Naive thymus-derived CD4-positive, alpha-beta T cell (primary cell): ENCODE measurements at regions not wholly inside any gene's neighbourhood (a gene's known extent, or its start where the extent isn't known, plus 50 kb on each side); places are given as distances from the start of the nearest gene placed in this dataset.

Experiments
- ATAC-seq: fragments of 150-1000 bp; cut with Tn5 transposase; 2 replicates; pipeline ENCODE4 v1.10.0; 2021; ENCODE audit warnings: mild to moderate bottlenecking, moderate library complexity
- CTCF ChIA-PET: fragments of 350-600 bp; sonication (Branson Sonifier 250); formaldehyde crosslinking; loops from one replicate; lab custom pipeline; 2021; ENCODE audit warnings: antibody characterized with exemption; lab: Charles Lee
- POLR2A ChIA-PET: fragments of 350-600 bp; sonication (Branson Sonifier 250); formaldehyde crosslinking; loops from one replicate; lab custom pipeline; 2021; ENCODE audit warnings: antibody characterized with exemption, inconsistent platforms; lab: Charles Lee
- DNase-seq, 9 donors: peaks; one replicate each; pipeline versions ENCODE4 v3.0.0 to v3.0.0-alpha.2; 2020 to 2022; ENCODE audit warnings: mixed read lengths in 1 of 9
- H3K27ac ChIP-seq: one replicate; pipeline ENCODE4 v1.7.0; 2013; ENCODE audit warnings: mild to moderate bottlenecking, low read depth, low read length, moderate library complexity
- H3K27me3 ChIP-seq, 2 donors: one replicate each; pipeline ENCODE4 v1.7.0; 2013; ENCODE audit warnings: low read length in 2 of 2, mild to moderate bottlenecking in 2 of 2, moderate library complexity in 2 of 2; ENCODE audit not compliant: control insufficient read depth in 2 of 2, insufficient read depth in 2 of 2
- H3K36me3 ChIP-seq, 3 experiments: 1 replicate in 2 of 3; 2 replicates in 1 of 3; pipeline ENCODE4 v1.7.0; 2013; ENCODE audit warnings: low read length in 3 of 3, mild to moderate bottlenecking in 3 of 3, moderate library complexity in 1 of 3; ENCODE audit not compliant: insufficient read depth in 3 of 3, control insufficient read depth in 2 of 3
- H3K4me1 ChIP-seq, 2 donors: one replicate each; pipeline ENCODE4 v1.7.0; 2013; ENCODE audit warnings: low read length in 2 of 2, mild to moderate bottlenecking in 2 of 2, moderate library complexity in 1 of 2; ENCODE audit not compliant: control insufficient read depth in 2 of 2, insufficient read depth in 2 of 2
- H3K4me3 ChIP-seq: 2 replicates; pipeline ENCODE4 v1.7.0; 2013; ENCODE audit warnings: mild to moderate bottlenecking, low read length
- H3K9me3 ChIP-seq, 3 experiments: 1 replicate in 2 of 3; 2 replicates in 1 of 3; pipeline ENCODE4 v1.7.0; 2013; ENCODE audit warnings: low read length in 3 of 3; ENCODE audit not compliant: control insufficient read depth in 2 of 3
- H3K27ac Mint-ChIP-seq, 9 donors: one replicate each; pipeline ENCODE4 v1.8.0; 2020 to 2022; ENCODE audit warnings: mixed read lengths in 9 of 9, mild to moderate bottlenecking in 8 of 9, moderate library complexity in 5 of 9, inconsistent platforms in 2 of 9
- H3K27me3 Mint-ChIP-seq, 5 donors: one replicate each; pipeline ENCODE4 v1.8.0; 2021 to 2022; ENCODE audit warnings: mixed read lengths in 5 of 5, mild to moderate bottlenecking in 1 of 5
- H3K36me3 Mint-ChIP-seq, 5 donors: one replicate each; pipeline ENCODE4 v1.8.0; 2020 to 2022; ENCODE audit warnings: mixed read lengths in 5 of 5, mild to moderate bottlenecking in 3 of 5, inconsistent platforms in 1 of 5
- H3K4me1 Mint-ChIP-seq, 7 donors: one replicate each; pipeline ENCODE4 v1.8.0; 2020 to 2022; ENCODE audit warnings: mixed read lengths in 7 of 7, mild to moderate bottlenecking in 3 of 7, inconsistent platforms in 1 of 7
- H3K4me3 Mint-ChIP-seq, 10 donors: one replicate each; pipeline ENCODE4 v1.8.0; 2020 to 2022; ENCODE audit warnings: mild to moderate bottlenecking in 10 of 10, mixed read lengths in 10 of 10, moderate library complexity in 6 of 10, inconsistent platforms in 2 of 10
- H3K9me3 Mint-ChIP-seq, 11 donors: one replicate each; pipeline ENCODE4 v1.8.0; 2020 to 2022; ENCODE audit warnings: mixed read lengths in 11 of 11, mild to moderate bottlenecking in 4 of 11, inconsistent platforms in 1 of 11, moderate library complexity in 1 of 11
- intact Hi-C, 2 donors: fragments of 100-400 bp; cut with micrococcal nuclease; formaldehyde crosslinking; loops; one replicate each; pipeline ENCODE4 v1.15.1; 2023

- POLR2A ChIA-PET = no interaction called here
- CTCF ChIA-PET = no interaction called here
- H3K4me1 ChIP-seq = no peaks in the 10 kb centered on the region
- no peaks in the 10 kb centered on the region for H3K27me3 ChIP-seq
- no peak overlapping the region for H3K4me3 Mint-ChIP-seq
- no peaks in the 10 kb centered on the region for H3K9me3 ChIP-seq
- H3K27ac Mint-ChIP-seq = no peak overlapping the region
- no peak overlapping the region for H3K27ac ChIP-seq
- no peak for ATAC-seq
- no peak for DNase-seq
- H3K36me3 Mint-ChIP-seq = no peaks in the 10 kb centered on the region
- peaks cover 0 to 4% (median 0%) of the 10 kb centered on the region in 5 donors for H3K27me3 Mint-ChIP-seq
- H3K4me3 ChIP-seq = no peak overlapping the region
- H3K36me3 ChIP-seq = no peaks in the 10 kb centered on the region
- intact Hi-C loops = no loop called here
- peaks cover 0 to 10% (median 0%) of the 10 kb centered on the region in 11 donors for H3K9me3 Mint-ChIP-seq
- H3K4me1 Mint-ChIP-seq = no peaks in the 10 kb centered on the region
Measured at GRCh38 chr1:208910161-208910560, 666.0 kb upstream of the PLXNA2 start.

GRCh38 chr1:208917281-208917680 lies 666.2 kb upstream of the CAMK1G start:
- ATAC-seq = no peak
- no peak for DNase-seq
- H3K27ac ChIP-seq = no peak overlapping the region
- Mint-ChIP-seq H3K4me1 (no peaks in the 10 kb centered on the region), H3K4me3 (no peak overlapping the region), H3K9me3 (peaks cover 0 to 14% (median 4%) of the 10 kb centered on the region in 11 donors), H3K36me3 (no peaks in the 10 kb centered on the region), H3K27ac (no peak overlapping the region), H3K27me3 (peaks cover 0 to 5% (median 3%) of the 10 kb centered on the region in 5 donors)
- H3K36me3 ChIP-seq = no peaks in the 10 kb centered on the region
- intact Hi-C loops = no loop called here
- H3K4me1 ChIP-seq = no peaks in the 10 kb centered on the region
- H3K27me3 ChIP-seq = no peaks in the 10 kb centered on the region
- H3K9me3 ChIP-seq = no peaks in the 10 kb centered on the region
- ChIA-PET POLR2A (no interaction called here), CTCF (no interaction called here)
- H3K4me3 ChIP-seq = no peak overlapping the region

- Mint-ChIP-seq H3K27me3 (peaks cover 0 to 5% (median 3%) of the 10 kb centered on the region in 5 donors), H3K36me3 (no peaks in the 10 kb centered on the region), H3K4me1 (no peaks in the 10 kb centered on the region), H3K9me3 (peaks cover 0 to 15% (median 4%) of the 10 kb centered on the region in 11 donors), H3K27ac (no peak overlapping the region), H3K4me3 (no peak overlapping the region)
- no peaks in the 10 kb centered on the region for H3K4me1 ChIP-seq
- POLR2A ChIA-PET = no interaction called here
- no peak overlapping the region for H3K27ac ChIP-seq
- DNase-seq (no peak), ATAC-seq (no peak)
- CTCF ChIA-PET = no interaction called here
- H3K9me3 ChIP-seq = no peaks in the 10 kb centered on the region
- H3K4me3 ChIP-seq = no peak overlapping the region
- no peaks in the 10 kb centered on the region for H3K36me3 ChIP-seq
- no peaks in the 10 kb centered on the region for H3K27me3 ChIP-seq
- intact Hi-C loops = no loop called here
Measured at GRCh38 chr1:208917723-208918122, 665.8 kb upstream of the CAMK1G start.

- H3K27me3 Mint-ChIP-seq = peaks cover 0 to 5% (median 1%) of the 10 kb centered on the region in 5 donors
Measured at GRCh38 chr1:208918160-208918559, 665.4 kb upstream of the CAMK1G start.

GRCh38 chr1:208919371-208919770 lies 664.1 kb upstream of the CAMK1G start:
- CTCF ChIA-PET = no interaction called here
- H3K27ac Mint-ChIP-seq = no peak overlapping the region

More at GRCh38 chr1:208918160-208918559, 665.4 kb upstream of the CAMK1G start:
- Histone ChIP-seq H3K9me3 (no peaks in the 10 kb centered on the region), H3K4me3 (no peak overlapping the region), H3K27me3 (no peaks in the 10 kb centered on the region), H3K27ac (no peak overlapping the region), H3K36me3 (no peaks in the 10 kb centered on the region), H3K4me1 (no peaks in the 10 kb centered on the region)
- ATAC-seq = no peak
- DNase-seq = no peak
- POLR2A ChIA-PET = no interaction called here
- intact Hi-C loops = no loop called here
- CTCF ChIA-PET = no interaction called here
- Mint-ChIP-seq H3K27ac (no peak overlapping the region), H3K36me3 (no peaks in the 10 kb centered on the region), H3K4me1 (no peaks in the 10 kb centered on the region), H3K4me3 (no peak overlapping the region), H3K9me3 (peaks cover 0 to 15% (median 2%) of the 10 kb centered on the region in 11 donors)

GRCh38 chr1:208921259-208921658 lies 662.3 kb upstream of the CAMK1G start:
- Mint-ChIP-seq H3K4me3 (no peak overlapping the region), H3K9me3 (peaks cover 0 to 15% (median 0%) of the 10 kb centered on the region in 11 donors), H3K27ac (no peak overlapping the region), H3K27me3 (peaks cover 0 to 10% (median 5%) of the 10 kb centered on the region in 5 donors), H3K36me3 (no peaks in the 10 kb centered on the region), H3K4me1 (no peaks in the 10 kb centered on the region)
- ChIA-PET CTCF (no interaction called here), POLR2A (no interaction called here)
- Histone ChIP-seq H3K27me3 (no peaks in the 10 kb centered on the region), H3K36me3 (no peaks in the 10 kb centered on the region), H3K27ac (no peak overlapping the region), H3K9me3 (no peaks in the 10 kb centered on the region), H3K4me3 (no peak overlapping the region), H3K4me1 (no peaks in the 10 kb centered on the region)
- ATAC-seq (no peak), DNase-seq (no peak)
- intact Hi-C loops = no loop called here

More at GRCh38 chr1:208919371-208919770, 664.1 kb upstream of the CAMK1G start:
- POLR2A ChIA-PET = no interaction called here
- no peaks in the 10 kb centered on the region for H3K9me3 ChIP-seq
- no peaks in the 10 kb centered on the region for H3K4me1 ChIP-seq
- no peak overlapping the region for H3K4me3 ChIP-seq
- intact Hi-C loops = no loop called here
- Mint-ChIP-seq H3K4me3 (no peak overlapping the region), H3K36me3 (no peaks in the 10 kb centered on the region), H3K27me3 (peaks cover 0 to 5% (median 0%) of the 10 kb centered on the region in 5 donors), H3K4me1 (no peaks in the 10 kb centered on the region), H3K9me3 (peaks cover 0 to 15% (median 0%) of the 10 kb centered on the region in 11 donors)
- no peak overlapping the region for H3K27ac ChIP-seq
- H3K36me3 ChIP-seq = no peaks in the 10 kb centered on the region
- ATAC-seq (no peak), DNase-seq (no peak)
- H3K27me3 ChIP-seq = no peaks in the 10 kb centered on the region

- CTCF ChIA-PET = no interaction called here
Measured at GRCh38 chr1:208923456-208923855, 660.1 kb upstream of the CAMK1G start.

More at GRCh38 chr1:208923456-208923855, 660.1 kb upstream of the CAMK1G start:
- no peaks in the 10 kb centered on the region for H3K27me3 ChIP-seq
- Mint-ChIP-seq H3K4me1 (no peaks in the 10 kb centered on the region), H3K36me3 (no peaks in the 10 kb centered on the region), H3K9me3 (peaks cover 0 to 15% (median 0%) of the 10 kb centered on the region in 11 donors), H3K27me3 (peaks cover 3 to 10% (median 5%) of the 10 kb centered on the region in 5 donors), H3K4me3 (no peak overlapping the region), H3K27ac (no peak overlapping the region)
- no peaks in the 10 kb centered on the region for H3K36me3 ChIP-seq
- H3K4me3 ChIP-seq = no peak overlapping the region
- ATAC-seq (no peak), DNase-seq (no peak)
- no peak overlapping the region for H3K27ac ChIP-seq
- intact Hi-C loops = no loop called here
- POLR2A ChIA-PET = no interaction called here
- no peaks in the 10 kb centered on the region for H3K4me1 ChIP-seq
- H3K9me3 ChIP-seq = no peaks in the 10 kb centered on the region
